C4-2B (cell line): ENCODE measurements at regions not wholly inside any gene's neighbourhood (a gene's known extent, or its start where the extent isn't known, plus 50 kb on each side); places are given as distances from the start of the nearest gene placed in this dataset.

Experiments
- CTCF ChIP-seq: fragments of 450-650 bp; conservative IDR thresholded peaks from 2 replicates; pipeline ENCODE4 v1.5.1; 2017; ENCODE audit warnings: mild to moderate bottlenecking
- ZFX ChIP-seq: fragments of 450-650 bp; IDR thresholded peaks from 2 replicates; pipeline ENCODE4 v1.6.1; 2017

GRCh38 chr3:153970047-153970446, 151.1 kb upstream of the ARHGEF26 start:
- TF ChIP-seq CTCF: no peak
- no peak for TF ChIP-seq ZFX
